Heart left ventricle (tissue), 16 donors: ENCODE measurements at regions not wholly inside any gene's neighbourhood (a gene's known extent, or its start where the extent isn't known, plus 50 kb on each side); places are given as distances from the start of the nearest gene placed in this dataset.

Source experiments
- ATAC-seq, 4 donors: fragments of 200-7000 bp; cut with Tn5 transposase; one replicate each; pipeline ENCODE4 v1.9.1; 2020 to 2022; ENCODE audit warnings: moderate library complexity in 4 of 4, mild to moderate bottlenecking in 3 of 4, moderate number of reproducible peaks in 1 of 4
- DNase-seq, 5 donors: peaks; one replicate each; pipeline ENCODE4 v3.0.0-alpha.2; 2020
- H3K27ac ChIP-seq, 12 donors: fragments of 200-600 bp; sonication (generic) in 4 of 12; one replicate each; pipeline versions ENCODE4 v1.5.0 to v1.8.0; 2016 to 2022; ENCODE audit warnings: mild to moderate bottlenecking in 2 of 12
- H3K27me3 ChIP-seq, 9 donors: fragments of 200-600 bp; sonication (generic) in 2 of 9; one replicate each; pipeline versions ENCODE4 v1.5.1 to v1.8.0; 2016 to 2022; ENCODE audit warnings: mild to moderate bottlenecking in 3 of 9
- H3K36me3 ChIP-seq, 9 donors: fragments of 200-600 bp; sonication (generic) in 2 of 9; one replicate each; pipeline versions ENCODE4 v1.5.0 to v1.8.0; 2018 to 2022; ENCODE audit warnings: mild to moderate bottlenecking in 2 of 9
- H3K4me1 ChIP-seq, 12 donors: fragments of 200-600 bp; sonication (generic) in 4 of 12; one replicate each; pipeline versions ENCODE4 v1.5.0 to v1.8.0; 2016 to 2022; ENCODE audit warnings: mild to moderate bottlenecking in 3 of 12
- H3K4me3 ChIP-seq, 12 donors: fragments of 200-600 bp; sonication (generic) in 4 of 12; one replicate each; pipeline versions ENCODE4 v1.5.0 to v1.8.0; 2017 to 2022; ENCODE audit warnings: mild to moderate bottlenecking in 9 of 12, moderate library complexity in 4 of 12
- H3K9me3 ChIP-seq, 12 donors: fragments of 200-600 bp; sonication (generic) in 4 of 12; one replicate each; pipeline versions ENCODE4 v1.5.0 to v1.8.0; 2016 to 2022; ENCODE audit warnings: mild to moderate bottlenecking in 1 of 12
- CTCF ChIP-seq, 12 donors: fragments of 200-600 bp; sonication (generic) in 4 of 12; IDR thresholded peaks; one replicate each; pipeline versions ENCODE4 v1.5.0 to v1.8.0; 2018 to 2022; ENCODE audit warnings: antibody characterized with exemption in 12 of 12, mild to moderate bottlenecking in 5 of 12
- POLR2A ChIP-seq, 2 donors: fragments of 450-650 bp; IDR thresholded peaks; one replicate each; pipeline ENCODE4 v1.6.1; 2017; ENCODE audit warnings: antibody characterized with exemption in 2 of 2, mild to moderate bottlenecking in 2 of 2, moderate library complexity in 2 of 2
- WGBS, 4 donors: extraction: QIAGEN DNeasy Blood & Tissue Kit in 2 of 4; methylation state at CpG; one replicate each; pipeline versions ENCODE4 v1.1.5 to v1.1.7; 2013 to 2018; 5-methylcytosine and 5-hydroxymethylcytosine counted together
- intact Hi-C, 10 donors: fragments of 100-400 bp; cut with DNase I; formaldehyde crosslinking; loops; one replicate each; pipeline versions ENCODE4 v1.11.1 to v1.14.2; 2022
- donor health status: ischemic (EF 13 %, LVEDD 7.1; RV severe dilation, severe dysfunction).
- donor health status: healthy with polysubstance abuse.
- donor health status: DM: no; HTN: yes; CAD: no.
- donor health status: DM: no; HTN: no; CAD: no.
- donor health status: ischemic (EF 25% LVEDD 6.9; RV normal size, moderate dysfunction).
- donor health status: ischemic (EF 25% LVEDD 5.7; RV mildly dilated, moderate dysfunction).
- donor health status: healthy.
- donor health status: DM: yes; HTN: yes; CAD: no.
- donor health status: ischemic (EF 35%, LVEDD 5.7; RV mildly dilated, moderate dysfunction).
- donor health status: nonischemic (EF 11% LVEDD 7.7; RV severe dilation, severe dysfunction).
- donor health status: DM: yes; HTN: yes; CAD: no.
- donor health status: PGD.
- donor health status: ischemic (EF 29% LVEDD 5.4; RV normal size, mild dysfunction).
- donor health status: nonischemic (EF 23%, LVEDD 6.1; RV moderate dilation, normal function).

GRCh38 chr2:47232738-47233415 is 56.6 kb upstream of the CALM2 start:
- peaks cover 0 to 22% (median 1%) of the 10 kb centered on the region in 12 donors for H3K4me1 ChIP-seq

GRCh38 chr2:47230418-47230817 is 54.1 kb upstream of the CALM2 start:
- peak overlapping the region in 6 of 12 donors; percentile 14 to 71 (median 44) for H3K27ac ChIP-seq
- intact Hi-C loops, result no loop called here
- WGBS, 4 donors, result 38 to 51% (median 45%) methylated on average over 4 of the region's 4 CpGs
- H3K36me3 ChIP-seq, result no peaks in the 10 kb centered on the region
- DNase-seq, result peak in 4 of 5 donors; percentile 29 to 80 (median 54)
- no peak overlapping the region for H3K4me3 ChIP-seq
- H3K9me3 ChIP-seq, result no peaks in the 10 kb centered on the region
- ATAC-seq, result peak; percentile 82 to 92 (median 89)
- peaks cover 3 to 26% (median 11%) of the 10 kb centered on the region in 12 donors for H3K4me1 ChIP-seq
- no peaks in the 10 kb centered on the region for H3K27me3 ChIP-seq
- TF ChIP-seq POLR2A (IDR thresholded peaks at IDR 0.05), result no peak

More at GRCh38 chr2:47232738-47233415, 56.6 kb upstream of the CALM2 start:
- Histone ChIP-seq H3K36me3 (no peaks in the 10 kb centered on the region), H3K27ac (no peak overlapping the region), H3K9me3 (no peaks in the 10 kb centered on the region), H3K4me3 (no peak overlapping the region), H3K27me3 (no peaks in the 10 kb centered on the region)
- no peak for TF ChIP-seq CTCF (IDR thresholded peaks at IDR 0.05)
- no peak for TF ChIP-seq POLR2A (IDR thresholded peaks at IDR 0.05)
- DNase-seq, result no peak
- intact Hi-C loops, result no loop called here
- WGBS, 4 donors, result 90 to 95% (median 92%) methylated on average over 8 of the region's 8 CpGs
- no peak for ATAC-seq

- H3K27ac ChIP-seq, result no peak overlapping the region
- H3K4me3 ChIP-seq, result no peak overlapping the region
- ATAC-seq, result no peak
- no peaks in the 10 kb centered on the region for H3K9me3 ChIP-seq
- TF ChIP-seq CTCF (IDR thresholded peaks at IDR 0.05) (no peak), POLR2A (IDR thresholded peaks at IDR 0.05) (no peak)
- no peak for DNase-seq
- peaks cover 3 to 36% (median 18%) of the 10 kb centered on the region in 12 donors for H3K4me1 ChIP-seq
- 73 to 83% (median 80%) methylated on average over 9 of the region's 9 CpGs for WGBS, 4 donors
- H3K36me3 ChIP-seq, result no peaks in the 10 kb centered on the region
- intact Hi-C loops, result loop anchor here in 1 of 10 donors (5.0 kb wide), 1 partner anchor 40 kb away; no protein-coding TSS in a partner anchor
- H3K27me3 ChIP-seq, result no peaks in the 10 kb centered on the region
Measured at GRCh38 chr2:47227532-47228279, 51.4 kb upstream of the CALM2 start.

GRCh38 chr2:47226923-47227220 is 50.6 kb upstream of the CALM2 start:
- 64 to 81% (median 67%) methylated on average over 6 of the region's 6 CpGs for whole genome bisulfite sequencing, 4 donors

More at GRCh38 chr2:47226923-47227220, 50.6 kb upstream of the CALM2 start:
- Histone ChIP-seq H3K4me3 (no peak overlapping the region), H3K4me1 (peaks cover 3 to 36% (median 18%) of the 10 kb centered on the region in 12 donors), H3K27me3 (no peaks in the 10 kb centered on the region), H3K9me3 (no peaks in the 10 kb centered on the region), H3K27ac (peak overlapping the region in 1 of 12 donors; percentile 20), H3K36me3 (no peaks in the 10 kb centered on the region)
- DNase-seq (no peak), ATAC-seq (no peak)
- intact Hi-C loops, result loop anchor here in 1 of 10 donors (5.0 kb wide), 1 partner anchor 40 kb away; no protein-coding TSS in a partner anchor
- TF ChIP-seq CTCF (IDR thresholded peaks at IDR 0.05), result no peak
- TF ChIP-seq POLR2A (IDR thresholded peaks at IDR 0.05), result no peak
